HG02798 (cell line): ENCODE measurements at regions not wholly inside any gene's neighbourhood (a gene's known extent, or its start where the extent isn't known, plus 50 kb on each side); places are given as distances from the start of the nearest gene placed in this dataset.
"Not testable (repeated sequence)": the region's sequence is repeated elsewhere in the genome, so short reads cannot be mapped to it uniquely, and the experiment has no call there.

Experiments
- ATAC-seq: cut with Tn5 transposase; IDR thresholded peaks from one replicate; pipeline ENCODE4 v1.9.1; 2021; ENCODE audit warnings: mild to moderate bottlenecking; ENCODE audit not compliant: unreplicated experiment, poor library complexity

DNA sequence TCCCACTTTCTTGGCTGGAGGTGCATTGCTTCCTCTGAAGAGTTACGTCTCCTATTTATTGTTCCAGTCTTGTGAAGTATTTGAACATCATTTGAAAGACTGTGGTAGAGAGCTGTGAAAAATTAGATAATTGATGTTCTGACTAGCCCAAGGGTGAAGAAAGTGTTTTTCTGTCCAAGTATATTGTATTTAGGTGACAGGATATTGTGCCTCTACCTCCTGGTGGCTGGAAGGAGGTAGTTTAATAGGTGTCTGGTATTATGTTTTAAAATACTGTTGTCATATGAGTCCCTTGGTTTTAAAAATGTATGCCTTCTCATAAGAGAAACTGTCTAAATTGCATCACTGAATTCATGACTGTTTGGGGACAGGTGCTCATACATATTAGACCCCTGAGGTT lies 226.0 kb downstream of the SPRY1 start:
- no peak for ATAC-seq

DNA sequence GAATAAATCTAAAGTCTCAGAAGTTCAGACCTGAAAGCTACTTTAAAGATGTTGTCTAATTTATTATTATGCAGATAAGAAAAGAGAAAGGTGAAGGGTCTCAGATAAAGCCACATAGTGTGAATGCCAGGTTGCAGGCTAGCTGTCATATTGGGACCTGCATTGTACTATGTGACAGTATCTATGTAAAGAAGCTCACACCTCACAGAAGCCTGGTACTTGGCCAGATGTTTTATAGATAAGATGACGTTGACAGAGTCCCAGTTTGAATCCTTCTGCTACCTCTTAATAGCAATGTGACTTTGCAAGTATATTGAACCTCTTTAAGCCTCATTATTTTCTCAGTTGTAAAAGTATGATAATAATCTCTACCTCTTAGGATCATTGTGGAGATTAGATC lies 227.0 kb downstream of the SPRY1 start:
- no peak for ATAC-seq

DNA sequence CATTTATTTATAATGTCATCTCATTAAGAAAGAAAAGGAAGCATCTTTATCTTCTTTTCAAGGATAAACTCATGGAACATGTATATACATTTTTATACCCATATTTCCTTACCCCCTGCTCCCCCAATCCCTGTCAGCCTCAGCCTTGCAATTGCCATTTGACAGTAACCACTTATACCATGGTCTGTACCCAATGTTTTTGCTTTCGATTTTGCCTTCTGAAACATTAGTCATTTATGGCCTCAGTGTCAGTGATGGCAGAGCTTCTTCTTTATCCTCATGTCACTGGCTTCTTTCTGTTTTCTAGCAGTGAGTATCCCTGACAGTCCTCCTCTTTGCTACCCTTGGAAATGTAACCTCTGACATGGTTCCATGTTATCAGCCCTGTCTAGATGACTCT lies 228.4 kb downstream of the SPRY1 start:
- ATAC-seq: peak; percentile 88

DNA sequence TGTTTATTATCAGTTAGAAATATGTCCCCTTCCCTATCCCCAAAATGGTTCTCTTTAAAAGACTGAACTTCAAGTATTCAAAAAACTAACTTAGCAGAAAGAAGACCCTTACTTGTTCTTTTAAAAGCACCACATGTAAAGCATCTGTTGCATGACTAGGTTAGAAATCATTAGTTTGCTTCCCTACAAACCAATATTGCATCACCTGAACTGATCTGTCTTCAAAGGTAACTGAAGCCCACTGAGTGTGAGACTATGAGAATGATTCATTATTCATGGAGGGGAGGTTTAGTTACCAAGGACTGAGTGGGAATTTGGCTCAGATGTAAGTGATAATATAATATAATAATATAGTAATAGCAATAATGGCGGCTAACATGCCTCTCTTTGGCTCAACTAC lies 231.7 kb downstream of the SPRY1 start:
- no peak for ATAC-seq

DNA sequence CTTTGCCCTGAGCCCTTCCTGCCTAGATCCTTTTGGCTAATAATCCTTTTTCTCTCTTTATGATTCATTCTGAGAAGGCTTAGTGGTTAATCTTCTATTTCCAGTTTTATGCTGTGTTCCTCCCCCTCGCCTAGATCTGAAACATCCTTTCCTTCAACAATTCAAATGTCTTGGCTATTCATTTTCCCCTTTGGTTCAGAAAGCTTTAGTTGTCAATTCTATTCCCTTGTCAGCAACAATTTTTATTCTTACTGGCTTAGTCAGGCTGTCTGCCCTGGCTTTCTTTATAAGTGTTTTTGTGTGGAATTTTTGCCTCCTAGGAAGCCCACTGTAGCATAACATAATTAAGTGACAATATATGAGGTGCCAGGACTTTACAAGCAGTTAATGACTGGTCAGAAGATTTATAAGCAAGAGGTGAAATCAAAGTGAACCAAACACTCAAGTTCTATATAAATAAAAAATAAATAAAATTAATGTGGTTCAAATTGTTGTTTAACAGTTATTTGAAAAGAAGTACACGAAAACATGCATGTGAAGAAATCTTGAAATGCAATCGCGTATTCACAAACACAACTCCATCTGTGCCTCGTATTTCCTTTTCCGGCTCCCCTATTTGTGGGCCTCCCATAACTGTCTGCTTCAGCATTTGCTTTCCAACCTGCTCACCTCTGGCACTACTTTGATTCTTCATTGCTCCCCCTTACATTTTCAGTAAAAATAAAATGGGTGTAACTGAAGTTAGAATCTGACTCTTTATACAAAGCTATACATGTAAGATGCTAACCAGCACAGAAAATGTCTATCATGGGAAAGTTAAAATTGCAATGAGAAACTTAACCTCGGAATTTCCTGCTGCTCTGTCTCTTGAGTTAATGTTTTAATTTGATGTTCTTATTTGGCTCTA lies 235.4 kb downstream of the SPRY1 start:
- ATAC-seq: no peak

DNA sequence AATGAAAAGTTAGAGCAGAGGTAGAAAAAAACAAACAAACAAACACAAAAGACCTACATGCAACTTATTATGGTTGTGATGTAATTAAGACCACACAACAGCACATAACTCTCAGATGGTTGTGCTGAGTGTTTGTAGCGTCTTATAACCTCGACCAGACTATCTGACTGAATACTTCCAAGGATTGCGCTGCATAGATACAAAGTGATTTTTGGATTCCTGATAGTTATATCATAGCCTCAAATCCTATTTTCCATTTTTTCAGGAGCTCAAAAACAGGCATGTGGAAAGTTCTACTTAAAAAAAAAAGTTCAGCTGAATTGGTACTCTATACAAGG lies 236.1 kb downstream of the SPRY1 start:
- no peak for ATAC-seq

DNA sequence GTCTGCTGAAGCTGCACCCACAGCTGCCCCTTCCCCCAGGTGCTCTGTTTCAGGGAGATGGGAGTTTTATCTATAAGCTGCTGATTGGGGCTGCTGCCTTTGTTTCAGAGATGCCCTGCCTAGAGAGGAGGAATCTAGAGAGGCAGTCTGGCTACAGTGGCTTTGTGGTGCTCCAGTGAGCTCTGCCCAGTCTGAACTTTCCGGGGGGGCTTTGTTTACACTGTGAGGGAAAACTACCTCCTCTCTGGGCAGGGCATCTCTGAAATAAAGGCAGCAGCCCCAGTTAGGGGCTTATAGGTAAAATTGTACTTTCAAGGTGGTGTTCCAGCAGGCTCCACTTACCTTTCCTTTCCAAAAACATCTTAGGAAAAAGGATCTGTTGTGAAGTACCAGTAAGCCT lies 242.2 kb downstream of the SPRY1 start:
- ATAC-seq: no peak

DNA sequence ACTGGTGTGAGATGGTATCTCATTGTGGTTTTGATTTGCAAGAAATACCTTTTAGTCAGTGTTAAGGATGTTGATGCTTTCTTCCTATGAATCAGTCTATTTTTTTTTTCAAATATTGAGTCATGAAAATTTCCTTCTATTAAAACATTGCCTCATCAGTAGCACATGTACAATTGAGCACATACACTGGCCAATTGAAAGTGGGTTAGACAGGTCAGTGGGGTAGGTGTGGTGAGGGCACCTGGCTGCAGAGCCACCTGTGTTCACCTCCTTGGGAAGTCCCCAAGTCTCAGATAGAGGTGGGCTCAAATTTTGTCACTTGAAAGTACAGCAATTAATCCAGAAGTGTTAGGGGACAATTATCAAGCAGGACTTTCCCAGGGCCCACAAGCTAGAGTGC lies 243.7 kb downstream of the SPRY1 start:
- no peak for ATAC-seq

DNA sequence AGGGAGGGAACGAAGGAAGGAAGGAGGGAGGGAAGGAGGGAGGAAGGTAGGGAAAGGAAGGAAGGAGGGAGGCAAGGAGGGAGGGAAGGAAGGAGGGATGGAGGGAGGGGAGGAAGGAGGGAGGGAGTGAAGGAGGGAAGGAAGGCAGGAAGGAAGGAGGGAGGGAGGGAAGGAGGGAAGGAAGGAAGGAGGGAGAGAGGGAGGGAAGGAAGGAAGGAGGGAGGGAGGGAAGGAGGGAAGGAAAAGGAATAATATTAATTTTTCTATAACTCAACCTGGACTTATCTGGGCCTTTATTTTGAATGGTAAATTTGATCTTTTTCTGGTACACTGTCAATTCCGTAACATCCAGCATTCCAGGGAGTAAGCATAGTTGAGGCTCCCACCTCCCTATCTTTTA lies 244.2 kb downstream of the SPRY1 start:
- no peak for ATAC-seq

DNA sequence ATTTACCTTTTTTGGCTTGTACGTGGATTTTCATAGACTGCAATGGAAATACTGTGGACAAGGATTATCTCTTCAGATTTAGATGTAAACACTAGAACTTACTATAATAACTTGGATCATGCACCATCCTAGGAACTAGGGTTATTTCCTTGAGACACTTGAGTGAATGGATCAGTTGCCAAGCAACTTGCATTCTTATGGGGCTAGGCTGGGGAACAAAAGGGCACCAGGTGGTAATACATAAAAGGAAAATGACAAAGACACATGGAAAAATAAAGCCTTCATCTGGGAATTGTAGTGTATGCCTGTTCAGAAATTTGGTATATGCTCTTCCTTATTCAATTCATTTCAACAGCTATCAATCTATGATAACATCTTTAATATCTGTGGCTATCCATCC lies 247.1 kb downstream of the SPRY1 start:
- no peak for ATAC-seq

DNA sequence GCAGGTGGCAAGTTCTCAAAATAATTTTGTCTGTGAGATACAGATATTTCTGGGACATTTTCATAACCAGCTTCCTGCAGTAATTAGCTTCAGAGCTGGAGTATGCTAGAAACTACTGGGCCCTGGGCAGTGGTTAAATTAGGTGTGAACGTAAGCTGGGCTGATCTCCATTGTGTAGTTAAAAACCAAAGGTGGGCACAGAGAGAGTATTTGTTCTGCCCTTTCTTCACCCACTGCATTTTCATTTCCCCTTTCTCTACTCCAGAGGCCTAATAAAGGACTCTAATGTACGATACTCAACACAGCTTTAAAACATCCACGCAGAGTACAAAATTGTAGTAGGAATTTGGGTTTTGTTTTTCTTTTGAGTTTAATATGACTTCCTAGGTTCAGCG lies 252.7 kb downstream of the SPRY1 start:
- peak; percentile 93 for ATAC-seq

DNA sequence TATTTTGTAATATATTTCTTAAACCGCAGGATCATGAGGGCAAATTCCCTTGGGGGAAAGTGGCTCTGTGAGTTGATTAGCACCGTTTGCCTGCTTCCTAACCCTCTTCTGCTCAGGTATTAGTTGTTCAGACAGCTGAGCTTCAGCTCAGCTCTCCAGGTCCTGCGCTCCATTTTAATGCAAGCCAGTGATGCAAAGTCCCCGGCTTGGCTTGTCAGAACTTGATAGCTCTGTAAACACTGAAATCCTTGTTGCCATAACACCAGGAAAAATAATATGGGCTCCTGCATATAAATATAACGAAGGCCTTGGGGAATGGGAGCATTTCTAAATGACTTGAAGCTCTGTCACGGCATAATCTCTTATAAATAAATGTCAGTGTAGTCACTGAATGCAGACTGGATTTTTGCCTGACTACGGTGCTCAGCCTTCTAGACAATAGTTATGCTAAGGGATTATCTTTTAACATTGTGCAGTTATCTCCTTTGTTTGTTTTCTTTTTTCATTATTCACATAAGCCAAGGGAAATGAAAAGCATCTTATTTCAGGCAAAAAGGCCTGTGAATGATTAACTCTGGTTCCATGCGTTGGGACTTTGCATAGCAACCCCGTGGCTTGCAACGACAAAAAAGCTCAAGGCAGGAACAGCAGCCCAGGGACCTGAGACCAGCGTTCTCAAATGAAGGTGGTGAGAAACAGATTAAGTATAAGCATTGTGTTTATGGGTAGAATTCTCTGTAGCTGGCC lies 253.2 kb downstream of the SPRY1 start:
- peak; percentile 25 for ATAC-seq

DNA sequence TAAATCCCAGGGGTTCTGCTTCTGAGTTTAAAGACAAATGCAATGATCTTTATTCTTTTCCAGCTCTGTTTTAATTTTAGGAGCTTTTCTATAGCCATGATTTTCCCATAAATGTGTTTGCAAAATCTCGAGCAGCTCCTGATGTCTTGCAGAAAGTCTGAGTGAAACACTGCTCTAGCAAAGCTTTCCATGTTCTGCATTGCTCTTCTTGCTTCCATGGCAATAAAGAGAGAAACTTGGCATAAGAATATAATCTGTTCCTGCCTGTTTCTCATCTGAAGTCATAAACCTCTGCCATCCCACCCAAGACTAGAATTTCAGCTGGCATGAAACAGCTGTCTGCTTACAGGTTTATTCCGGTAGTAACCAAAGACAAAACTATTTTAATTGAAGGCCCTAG lies 254.5 kb downstream of the SPRY1 start:
- ATAC-seq: no peak

DNA sequence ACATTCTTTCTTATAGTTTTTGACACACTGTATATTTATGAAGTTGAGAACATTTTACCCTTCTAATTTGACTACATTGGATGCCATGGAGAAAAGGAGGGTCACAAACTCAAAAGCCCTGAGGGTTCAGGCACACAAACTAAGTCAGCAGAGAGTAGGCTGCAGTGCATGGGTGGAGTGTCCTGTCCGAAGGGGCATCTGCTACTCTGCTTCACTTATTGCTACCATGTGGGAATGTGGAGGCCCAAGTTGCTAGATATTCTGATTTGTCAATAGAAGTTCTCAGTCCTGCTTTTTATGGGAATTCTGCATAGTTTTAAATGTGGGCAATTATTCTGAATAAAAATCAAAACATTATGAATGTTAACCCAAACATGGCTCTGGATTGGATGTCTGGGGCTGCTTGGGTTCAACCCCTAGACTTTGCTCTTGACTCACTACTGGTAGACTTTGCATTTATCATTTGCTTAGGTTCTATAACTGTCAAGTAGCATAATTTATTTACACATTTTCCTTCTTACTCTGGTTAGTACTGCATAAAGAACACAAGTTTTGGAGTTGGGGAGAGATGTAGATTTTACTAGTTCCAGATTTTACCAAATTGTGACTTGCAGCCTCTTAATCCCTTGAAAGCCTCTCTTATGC lies 255.1 kb downstream of the SPRY1 start:
- no peak for ATAC-seq

DNA sequence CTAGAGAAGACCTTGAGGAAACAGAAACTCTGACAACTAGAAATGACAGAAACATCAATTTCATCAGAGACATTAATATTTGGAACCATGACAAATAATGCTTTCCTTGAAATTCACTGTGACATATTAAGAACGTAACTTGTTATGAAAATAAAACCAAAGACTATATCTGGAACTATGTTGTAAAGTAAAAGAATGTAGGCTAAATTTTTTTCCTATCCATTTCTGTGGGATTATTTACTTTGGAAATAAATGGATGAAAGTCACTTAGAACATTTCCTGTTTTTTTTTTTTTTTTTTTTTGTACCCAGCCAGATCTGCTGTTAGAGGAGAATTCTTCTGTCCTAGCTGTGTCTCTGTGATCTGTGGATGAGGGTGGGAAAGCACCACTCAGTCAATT lies 255.9 kb downstream of the SPRY1 start:
- ATAC-seq: no peak

DNA sequence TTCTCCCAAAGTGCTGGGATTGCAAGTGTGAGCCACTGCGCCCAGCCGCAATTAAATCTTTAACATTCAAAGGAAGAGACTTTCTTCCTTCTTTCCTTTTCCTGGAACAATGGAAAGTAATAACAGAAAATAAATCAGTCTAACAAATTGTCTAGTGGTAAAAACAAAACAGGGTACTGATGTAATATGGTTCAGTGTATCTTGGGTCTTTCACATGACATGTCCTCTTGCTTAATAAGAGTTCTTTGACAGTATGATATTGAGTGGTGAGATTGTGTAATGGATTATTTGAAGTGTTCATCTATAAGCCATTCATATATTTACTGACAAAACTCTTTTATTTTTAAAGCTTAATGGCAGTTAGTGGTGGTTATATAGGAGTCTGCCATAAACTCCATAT lies 256.6 kb downstream of the SPRY1 start:
- no peak for ATAC-seq

DNA sequence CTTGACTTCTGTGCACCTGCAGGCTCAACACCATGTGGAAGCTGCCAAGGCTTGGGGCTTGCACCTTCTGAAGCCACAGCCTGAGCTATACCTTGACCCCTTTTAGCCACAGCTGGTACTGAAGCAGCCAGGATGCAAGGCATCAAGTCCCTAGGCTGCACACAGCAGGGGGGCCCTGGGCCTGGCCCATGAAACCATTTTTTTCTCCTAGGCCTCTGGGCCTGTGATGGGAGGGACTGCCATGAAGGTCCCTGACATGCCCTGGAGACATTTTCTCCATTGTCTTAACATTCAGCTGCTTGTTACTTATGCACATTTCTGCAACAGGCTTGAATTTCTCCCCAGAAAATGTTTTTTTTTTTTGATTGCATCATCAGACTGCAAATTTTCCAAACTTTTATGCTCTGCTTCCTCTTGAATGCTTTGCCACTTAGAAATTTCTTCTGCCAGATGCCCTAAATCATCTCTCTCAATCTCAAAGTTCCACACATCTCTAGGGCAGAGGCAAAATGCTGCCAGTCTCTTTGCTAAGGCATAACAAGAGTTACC lies 260.2 kb downstream of the SPRY1 start:
- not testable (repeated sequence) for ATAC-seq

DNA sequence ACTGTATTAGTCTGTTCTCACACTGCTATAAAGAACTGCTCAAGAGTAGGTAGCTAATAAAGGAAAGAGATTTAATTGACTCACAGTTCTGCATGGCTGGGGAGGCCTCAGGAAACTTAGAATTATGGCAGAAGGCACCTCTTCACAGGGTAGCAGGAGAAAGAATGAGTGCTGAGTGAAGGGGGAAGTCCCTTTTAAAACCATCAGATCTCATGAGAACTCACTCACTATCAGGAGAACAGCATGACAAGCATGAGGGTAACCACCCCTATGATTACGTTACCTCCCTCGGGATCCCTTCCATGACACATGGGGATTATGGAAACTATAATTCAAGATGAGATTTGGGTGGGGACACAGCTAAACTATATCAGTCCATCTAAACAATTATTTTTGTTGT lies 261.0 kb downstream of the SPRY1 start:
- ATAC-seq: not testable (repeated sequence)

DNA sequence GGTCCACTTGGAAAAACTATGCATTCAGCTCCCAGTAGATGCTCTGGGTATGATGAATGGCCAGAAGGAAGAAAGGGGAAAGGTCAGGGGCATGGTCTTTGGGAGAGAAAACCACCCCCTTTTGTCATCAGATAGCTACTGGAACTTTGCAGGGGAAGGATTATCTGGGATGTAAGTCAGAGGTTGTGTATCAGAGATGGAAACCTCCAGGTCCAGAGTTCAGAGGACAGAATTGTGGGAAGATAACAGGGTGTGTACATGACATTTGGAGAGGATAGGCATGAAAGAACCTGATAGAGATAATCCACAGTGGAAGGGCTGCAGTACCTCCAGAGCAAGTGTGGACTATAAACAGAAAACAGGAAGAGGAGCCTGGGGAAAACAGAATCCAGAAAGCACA lies 262.7 kb downstream of the SPRY1 start:
- ATAC-seq: no peak

DNA sequence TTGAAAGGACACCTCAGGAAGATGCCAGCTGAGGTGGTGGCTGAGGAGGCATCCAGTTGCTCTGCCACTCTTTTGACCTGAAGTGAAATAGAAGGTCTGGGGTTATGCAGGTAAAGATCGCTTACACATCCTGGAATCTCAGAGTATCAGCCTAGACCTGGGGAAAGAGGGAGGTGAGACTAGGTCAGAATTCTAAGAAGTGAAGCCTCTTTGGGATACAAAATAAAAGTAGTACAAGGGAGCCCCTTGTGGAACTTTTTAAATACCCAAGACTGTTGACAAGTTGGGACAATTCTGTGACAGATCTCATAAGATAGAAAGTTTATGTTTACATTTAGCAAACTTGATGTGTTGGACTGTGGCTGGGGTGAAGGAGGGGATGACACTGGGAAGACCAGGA lies 263.1 kb downstream of the SPRY1 start:
- ATAC-seq: no peak

DNA sequence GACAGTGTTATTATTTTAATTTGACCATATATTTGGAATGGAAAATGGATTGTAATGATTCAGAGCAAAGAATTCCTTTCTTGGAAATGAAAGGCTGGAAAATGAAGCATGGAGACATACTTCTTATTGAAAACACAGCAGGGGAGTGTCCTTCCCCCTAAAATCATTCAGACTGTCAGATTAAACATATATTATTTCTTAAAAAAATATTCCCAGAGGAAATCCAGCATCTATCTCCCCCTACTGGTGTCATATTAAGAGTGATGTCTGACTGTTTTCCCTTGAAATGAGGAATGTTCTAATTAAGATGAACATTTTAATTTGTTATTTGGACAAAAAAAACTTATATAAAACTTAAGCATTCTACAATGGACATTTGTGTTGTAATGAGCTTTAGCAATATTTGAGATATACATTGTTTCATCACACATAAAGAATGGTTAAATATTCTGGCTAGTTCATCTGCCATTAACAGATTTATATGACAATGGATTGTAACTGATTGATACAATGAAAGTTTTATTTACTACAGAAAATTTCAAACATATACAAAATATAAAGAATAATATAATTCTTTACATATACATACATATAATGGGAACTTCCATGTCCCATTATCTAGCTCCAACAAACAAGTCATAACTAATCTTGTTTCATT lies 264.6 kb downstream of the SPRY1 start:
- no peak for ATAC-seq
